GM18508 (cell line): ENCODE measurements at regions not wholly inside any gene's neighbourhood (a gene's known extent, or its start where the extent isn't known, plus 50 kb on each side); places are given as distances from the start of the nearest gene placed in this dataset.
"Not testable (repeated sequence)": the region's sequence is repeated elsewhere in the genome, so short reads cannot be mapped to it uniquely, and the experiment has no call there.

Experiments used
- ATAC-seq: cut with Tn5 transposase; IDR thresholded peaks from one replicate; pipeline ENCODE4 v1.9.1; 2021; ENCODE audit warnings: moderate number of reproducible peaks; ENCODE audit not compliant: insufficient read depth, unreplicated experiment

GRCh38 chr3:177607589-177607988, 410.3 kb upstream of the TBL1XR1 start:
- no peak for ATAC-seq

- no peak for ATAC-seq
Measured at GRCh38 chr3:177608443-177608842, 411.2 kb upstream of the TBL1XR1 start.

- no peak for ATAC-seq
Measured at GRCh38 chr3:177609613-177610012, 412.3 kb upstream of the TBL1XR1 start.

GRCh38 chr3:177610262-177610661, 413.0 kb upstream of the TBL1XR1 start:
- no peak for ATAC-seq

GRCh38 chr3:177610686-177611633, 413.7 kb upstream of the TBL1XR1 start:
- no peak for ATAC-seq

GRCh38 chr3:177611752-177612334, 414.6 kb upstream of the TBL1XR1 start:
- ATAC-seq, result no peak

- ATAC-seq, result no peak
Measured at GRCh38 chr3:177613901-177614300, 416.6 kb upstream of the TBL1XR1 start.

- no peak for ATAC-seq
Measured at GRCh38 chr3:177615015-177615414, 417.7 kb upstream of the TBL1XR1 start.

- no peak for ATAC-seq
Measured at GRCh38 chr3:177618873-177619733, 421.8 kb upstream of the TBL1XR1 start.

GRCh38 chr3:177620073-177620472, 422.8 kb upstream of the TBL1XR1 start:
- no peak for ATAC-seq

GRCh38 chr3:177622520-177622919, 425.2 kb upstream of the TBL1XR1 start:
- no peak for ATAC-seq

- no peak for ATAC-seq
Measured at GRCh38 chr3:177622982-177623617, 425.8 kb upstream of the TBL1XR1 start.

- ATAC-seq, result no peak
Measured at GRCh38 chr3:177624528-177625495, 427.5 kb upstream of the TBL1XR1 start.

- no peak for ATAC-seq
Measured at GRCh38 chr3:177626045-177626444, 428.8 kb upstream of the TBL1XR1 start.

- not testable (repeated sequence) for ATAC-seq
Measured at GRCh38 chr3:177628095-177628719, 430.9 kb upstream of the TBL1XR1 start.

- ATAC-seq, result no peak
Measured at GRCh38 chr3:177629276-177629675, 432.0 kb upstream of the TBL1XR1 start.

- no peak for ATAC-seq
Measured at GRCh38 chr3:177633671-177634207, 436.5 kb upstream of the TBL1XR1 start.

GRCh38 chr3:177635601-177636106, 438.4 kb upstream of the TBL1XR1 start:
- ATAC-seq, result not testable (repeated sequence)
